Effector memory CD8-positive, alpha-beta T cell (primary cell): ENCODE measurements at regions not wholly inside any gene's neighbourhood (a gene's known extent, or its start where the extent isn't known, plus 50 kb on each side); places are given as distances from the start of the nearest gene placed in this dataset.

Source experiments
- ATAC-seq: fragments of 150-1000 bp; cut with Tn5 transposase; replicated peaks from 2 replicates; pipeline ENCODE4 v1.10.0; 2021; ENCODE audit warnings: mild to moderate bottlenecking, moderate library complexity
- DNase-seq, 3 experiments: peaks; one replicate each; pipeline ENCODE4 v3.0.0; 2021
- H3K27ac Mint-ChIP-seq, 2 donors: one replicate each; pipeline ENCODE4 v1.8.0; 2022; ENCODE audit warnings: mild to moderate bottlenecking in 2 of 2, mixed read lengths in 2 of 2, moderate library complexity in 2 of 2
- H3K27me3 Mint-ChIP-seq, 2 donors: one replicate each; pipeline ENCODE4 v1.8.0; 2022; ENCODE audit warnings: mixed read lengths in 2 of 2
- H3K36me3 Mint-ChIP-seq: one replicate; pipeline ENCODE4 v1.8.0; 2022; ENCODE audit warnings: mild to moderate bottlenecking, moderate library complexity, mixed read lengths; ENCODE audit not compliant: insufficient read depth
- H3K4me1 Mint-ChIP-seq, 2 donors: one replicate each; pipeline ENCODE4 v1.8.0; 2022; ENCODE audit warnings: low read depth in 2 of 2, mixed read lengths in 2 of 2
- H3K4me3 Mint-ChIP-seq, 2 donors: one replicate each; pipeline ENCODE4 v1.8.0; 2022; ENCODE audit warnings: mild to moderate bottlenecking in 2 of 2, mixed read lengths in 2 of 2, moderate library complexity in 2 of 2
- H3K9me3 Mint-ChIP-seq, 2 donors: one replicate each; pipeline ENCODE4 v1.8.0; 2022; ENCODE audit warnings: mixed read lengths in 2 of 2

GRCh38 chr14:104447750-104448149, 131.8 kb upstream of the C14orf180 start:
- Mint-ChIP-seq H3K36me3 (no peaks in the 10 kb centered on the region), H3K27ac (no peak overlapping the region), H3K4me3 (no peak overlapping the region), H3K27me3 (peaks cover 59 to 77% of the 10 kb centered on the region in 2 donors), H3K4me1 (peaks cover 0 to 3% of the 10 kb centered on the region in 2 donors), H3K9me3 (peaks cover 5 to 27% of the 10 kb centered on the region in 2 donors)
- DNase-seq (no peak), ATAC-seq (no peak)

DNA sequence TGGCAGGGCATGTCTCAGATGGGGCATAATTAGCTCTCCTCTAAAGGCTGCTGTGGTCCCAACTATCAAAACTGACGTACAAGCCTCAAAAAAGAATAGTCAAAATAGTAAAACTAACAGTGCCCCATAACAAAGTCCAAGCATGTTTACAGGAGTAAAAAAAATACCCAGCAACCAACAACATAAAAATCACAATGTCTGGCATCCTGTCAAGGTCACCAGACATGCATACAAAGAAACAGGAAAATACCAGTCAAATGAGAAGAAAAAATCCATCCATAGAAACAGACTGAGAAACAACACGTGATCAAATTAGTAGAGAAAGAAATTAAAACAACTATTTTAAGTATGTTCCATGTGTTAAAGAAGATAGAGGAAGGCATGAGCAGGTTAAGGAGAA, 131.2 kb upstream of the C14orf180 start:
- Mint-ChIP-seq H3K27ac (no peak overlapping the region), H3K4me3 (no peak overlapping the region), H3K36me3 (no peaks in the 10 kb centered on the region)

DNA sequence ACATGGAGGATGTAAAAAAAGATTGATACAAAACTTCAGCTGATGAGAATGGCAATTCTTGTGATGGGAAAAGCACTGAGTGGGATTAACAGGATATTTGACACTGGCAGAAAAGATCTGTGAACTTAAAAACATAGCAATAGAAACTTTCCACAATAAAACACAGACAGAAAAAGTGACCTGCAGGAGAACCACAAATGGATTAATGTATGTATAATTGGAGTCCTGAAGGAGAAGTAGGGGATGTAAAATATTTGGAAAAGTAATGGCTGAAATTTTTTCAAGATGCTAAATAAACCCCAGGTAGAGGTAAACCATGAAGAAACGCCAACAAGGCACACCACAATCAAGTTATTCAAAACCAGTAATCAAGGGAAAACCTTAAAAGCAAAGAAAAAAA, 130.8 kb upstream of the C14orf180 start:
- Mint-ChIP-seq H3K27ac (no peak overlapping the region), H3K4me3 (no peak overlapping the region), H3K9me3 (peaks cover 5 to 27% of the 10 kb centered on the region in 2 donors), H3K27me3 (peaks cover 59 to 80% of the 10 kb centered on the region in 2 donors), H3K4me1 (no peaks in the 10 kb centered on the region), H3K36me3 (no peaks in the 10 kb centered on the region)
- ATAC-seq, result no peak
- no peak for DNase-seq

More for the DNA sequence above, 131.2 kb upstream of the C14orf180 start:
- Mint-ChIP-seq H3K4me1 (peaks cover 0 to 3% of the 10 kb centered on the region in 2 donors), H3K9me3 (peaks cover 5 to 27% of the 10 kb centered on the region in 2 donors), H3K27me3 (peaks cover 59 to 80% of the 10 kb centered on the region in 2 donors)
- DNase-seq (no peak), ATAC-seq (no peak)

- H3K36me3 Mint-ChIP-seq, result no peaks in the 10 kb centered on the region
- H3K9me3 Mint-ChIP-seq, result peaks cover 2 to 19% of the 10 kb centered on the region in 2 donors
- no peaks in the 10 kb centered on the region for H3K4me1 Mint-ChIP-seq
- no peak overlapping the region for H3K4me3 Mint-ChIP-seq
- H3K27ac Mint-ChIP-seq, result no peak overlapping the region
- peaks cover 65 to 82% of the 10 kb centered on the region in 2 donors for H3K27me3 Mint-ChIP-seq
- no peak for DNase-seq
- ATAC-seq, result no peak
Observed at GRCh38 chr14:104450811-104451401, 128.7 kb upstream of the C14orf180 start.

GRCh38 chr14:104451474-104451873, 128.1 kb upstream of the C14orf180 start:
- Mint-ChIP-seq H3K36me3 (no peaks in the 10 kb centered on the region), H3K27ac (no peak overlapping the region), H3K4me1 (no peaks in the 10 kb centered on the region), H3K27me3 (peaks cover 63 to 82% of the 10 kb centered on the region in 2 donors), H3K4me3 (no peak overlapping the region), H3K9me3 (peaks cover 2 to 19% of the 10 kb centered on the region in 2 donors)
- no peak for ATAC-seq
- DNase-seq, result no peak

DNA sequence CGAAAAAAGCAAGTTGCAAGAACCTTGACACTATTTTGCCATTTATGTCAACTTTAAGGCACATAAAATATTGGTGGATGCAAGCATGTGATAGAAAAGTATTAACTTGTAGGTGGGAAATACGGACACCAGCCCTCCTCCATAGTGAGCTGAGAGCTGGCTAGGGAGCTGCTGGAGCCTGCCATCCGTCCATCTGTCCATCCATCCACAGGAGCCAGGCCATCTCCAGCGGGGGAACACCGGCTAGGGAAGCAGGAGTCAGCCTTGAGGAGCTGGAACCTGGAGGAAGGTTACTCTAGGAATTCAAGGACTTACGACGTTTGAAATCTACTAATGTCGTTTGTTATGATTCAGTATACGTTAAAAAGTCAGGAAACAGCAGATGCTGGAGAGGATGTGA, 120.7 kb upstream of the C14orf180 start:
- ATAC-seq (no peak), DNase-seq (no peak)
- Mint-ChIP-seq H3K36me3 (no peaks in the 10 kb centered on the region), H3K4me1 (peaks cover 4 to 5% of the 10 kb centered on the region in 2 donors), H3K4me3 (no peak overlapping the region), H3K27me3 (peaks cover 68 to 81% of the 10 kb centered on the region in 2 donors), H3K9me3 (no peaks in the 10 kb centered on the region), H3K27ac (no peak overlapping the region)

DNA sequence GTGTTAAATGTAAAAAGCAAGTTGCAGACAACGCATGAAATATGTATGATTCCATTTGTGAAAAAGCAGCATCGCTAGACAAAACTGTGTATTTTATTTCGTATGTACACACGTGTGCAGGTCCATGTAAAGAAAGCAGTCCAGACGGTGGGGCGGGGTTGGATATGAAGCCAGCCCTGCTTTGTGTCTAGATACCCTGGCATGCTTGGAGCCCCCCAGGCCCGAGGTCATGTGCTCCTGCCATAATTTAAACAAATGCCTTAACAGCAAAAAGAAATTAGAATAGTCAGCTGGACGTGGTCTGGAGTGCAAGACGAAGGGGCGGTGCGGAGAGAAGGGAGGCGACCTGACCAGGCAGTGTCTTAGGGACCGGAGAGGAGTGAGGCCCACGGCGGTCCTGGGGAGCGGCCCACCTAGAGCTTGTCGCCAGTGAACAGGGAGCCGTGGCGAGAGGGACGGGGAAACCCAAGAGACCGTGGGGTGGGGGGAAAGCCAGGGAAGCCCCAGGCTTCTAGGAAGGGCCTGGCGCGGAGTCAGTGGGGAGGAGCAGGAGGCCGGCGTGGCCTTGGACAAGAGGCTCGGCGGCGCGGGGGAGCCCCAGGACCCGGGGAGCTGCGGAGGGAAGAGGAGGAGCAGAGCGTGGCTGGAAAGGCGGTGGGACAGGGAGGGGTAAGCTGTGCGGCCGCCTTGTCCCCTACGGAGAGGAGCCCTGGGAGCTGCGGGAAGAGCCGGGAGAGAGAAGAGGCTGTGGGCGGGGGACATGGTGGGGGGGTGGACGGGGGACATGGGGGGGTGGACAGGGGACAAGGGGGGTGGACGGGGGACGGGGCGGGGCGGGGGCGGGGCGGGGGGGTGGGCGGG, 118.5 kb upstream of the C14orf180 start:
- Mint-ChIP-seq H3K27me3 (peaks cover 72 to 91% of the 10 kb centered on the region in 2 donors), H3K27ac (no peak overlapping the region), H3K9me3 (no peaks in the 10 kb centered on the region), H3K4me3 (peak overlapping the region; percentile 52 to 62), H3K36me3 (no peaks in the 10 kb centered on the region), H3K4me1 (peaks cover 4 to 5% of the 10 kb centered on the region in 2 donors)
- DNase-seq (no peak), ATAC-seq (no peak)

DNA sequence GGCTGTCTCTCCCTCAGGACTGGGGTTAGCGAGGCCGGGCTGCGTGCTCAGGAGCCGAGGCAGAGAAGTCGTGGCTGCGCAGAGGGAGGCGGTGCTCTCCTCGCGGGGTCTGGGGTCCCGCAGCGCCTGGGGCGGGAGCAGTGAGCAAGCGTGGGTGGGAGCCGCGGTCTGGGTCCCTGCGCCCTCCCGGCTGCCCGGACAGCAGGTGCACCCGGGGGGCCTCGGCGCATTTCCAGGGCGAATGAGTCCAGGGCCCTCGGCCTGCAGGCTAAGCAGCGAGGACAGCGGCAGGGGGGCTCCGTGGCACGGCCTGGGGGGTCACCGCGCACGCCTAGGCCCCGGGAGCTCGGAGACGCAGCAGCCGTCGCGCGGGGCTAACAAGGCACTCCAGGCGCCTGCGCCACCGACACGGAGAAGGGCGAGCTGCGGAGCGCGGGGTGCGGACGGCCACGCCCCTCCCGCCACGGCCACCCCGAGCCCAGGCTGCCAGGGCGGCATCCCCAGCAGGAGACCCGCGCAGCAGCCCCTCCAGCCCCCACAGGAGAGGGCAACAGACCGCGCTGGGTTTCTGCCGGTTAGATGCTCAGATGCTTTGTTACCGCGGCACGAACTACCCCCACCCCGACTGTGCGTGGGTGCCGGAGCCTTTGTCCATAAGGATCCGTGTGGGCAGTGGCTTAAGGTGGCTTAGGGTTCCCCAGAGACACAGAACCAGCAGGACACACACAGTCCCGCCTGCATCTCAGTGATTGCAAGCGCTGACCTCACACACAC, 117.7 kb upstream of the C14orf180 start:
- peaks cover 4 to 5% of the 10 kb centered on the region in 2 donors for H3K4me1 Mint-ChIP-seq
- DNase-seq (no peak), ATAC-seq (no peak)
- H3K27ac Mint-ChIP-seq, result no peak overlapping the region
- no peaks in the 10 kb centered on the region for H3K36me3 Mint-ChIP-seq
- peaks cover 65 to 84% of the 10 kb centered on the region in 2 donors for H3K27me3 Mint-ChIP-seq
- no peak overlapping the region for H3K4me3 Mint-ChIP-seq
- no peaks in the 10 kb centered on the region for H3K9me3 Mint-ChIP-seq

DNA sequence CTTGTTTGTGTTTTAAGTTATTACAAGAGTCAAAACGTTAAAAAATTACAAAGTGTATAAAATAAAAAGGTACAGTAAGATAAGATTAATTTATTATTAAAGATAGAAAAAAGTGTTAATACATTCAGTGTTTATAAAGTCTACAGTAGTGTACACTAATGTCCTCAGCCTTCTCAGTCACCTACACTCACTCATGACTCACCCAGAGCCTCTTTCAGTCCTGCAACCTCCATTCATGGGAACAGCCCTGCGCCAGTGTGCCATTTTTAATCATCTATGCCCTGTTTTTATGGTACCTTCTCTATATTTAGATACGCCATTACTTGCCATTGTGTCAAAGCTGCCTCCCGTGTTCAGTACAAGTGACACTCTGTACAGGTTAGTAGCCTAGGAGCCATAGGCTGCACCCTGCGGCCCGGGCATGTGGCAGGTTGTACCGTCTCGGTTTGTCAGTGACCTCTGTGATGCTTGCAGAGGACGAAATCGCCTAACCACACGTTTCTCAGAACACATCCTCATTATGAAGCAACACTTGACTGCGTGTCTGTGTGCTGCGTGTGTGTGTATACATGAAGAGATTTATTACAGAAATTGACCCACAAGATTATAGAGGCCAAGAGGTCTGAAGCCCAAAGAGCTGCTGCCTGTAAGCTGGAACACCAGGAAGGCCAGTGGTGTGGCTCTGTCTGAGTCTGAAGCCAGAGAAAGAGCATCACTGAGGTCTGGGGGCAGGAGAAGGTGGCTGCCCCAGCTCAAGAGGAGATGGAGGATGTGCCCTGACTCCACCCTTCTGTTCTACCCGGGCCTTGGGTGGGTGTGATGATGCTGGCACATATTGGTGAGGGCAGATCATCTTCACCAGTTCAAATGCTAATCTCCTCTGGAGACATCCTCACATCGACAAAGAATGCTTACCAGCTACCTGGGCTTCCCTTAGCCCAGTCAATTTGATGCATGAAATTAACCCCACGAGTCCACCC, 116.6 kb upstream of the C14orf180 start:
- H3K4me1 Mint-ChIP-seq, result peaks cover 4 to 5% of the 10 kb centered on the region in 2 donors
- H3K27me3 Mint-ChIP-seq, result peaks cover 57 to 77% of the 10 kb centered on the region in 2 donors
- H3K27ac Mint-ChIP-seq, result no peak overlapping the region
- H3K36me3 Mint-ChIP-seq, result no peaks in the 10 kb centered on the region
- H3K9me3 Mint-ChIP-seq, result no peaks in the 10 kb centered on the region
- DNase-seq (no peak), ATAC-seq (no peak)
- no peak overlapping the region for H3K4me3 Mint-ChIP-seq

DNA sequence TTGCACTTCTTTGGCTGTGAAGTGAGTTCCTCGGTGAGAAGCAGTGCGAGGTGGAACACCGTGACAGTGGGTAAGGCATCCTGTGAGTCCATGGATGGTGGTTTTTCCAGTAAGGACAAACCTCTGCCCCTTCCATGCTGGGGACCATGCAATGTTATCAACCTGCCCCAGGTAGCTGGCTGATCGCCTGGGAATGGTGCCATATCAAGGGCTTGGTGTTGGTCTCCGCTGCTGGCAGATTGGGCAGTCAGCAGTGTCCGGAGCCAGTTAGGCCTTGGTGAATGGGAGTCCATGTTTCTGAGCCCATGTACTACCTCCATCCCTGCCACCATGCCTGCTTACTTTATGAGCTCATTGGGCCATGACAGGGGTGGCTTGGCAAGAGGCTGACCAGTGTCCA, 114.7 kb upstream of the C14orf180 start:
- no peak overlapping the region for H3K4me3 Mint-ChIP-seq
- H3K9me3 Mint-ChIP-seq, result no peaks in the 10 kb centered on the region
- peaks cover 37 to 63% of the 10 kb centered on the region in 2 donors for H3K27me3 Mint-ChIP-seq
- no peaks in the 10 kb centered on the region for H3K36me3 Mint-ChIP-seq
- no peak for ATAC-seq
- H3K4me1 Mint-ChIP-seq, result peaks cover 4 to 5% of the 10 kb centered on the region in 2 donors
- DNase-seq, result no peak
- no peak overlapping the region for H3K27ac Mint-ChIP-seq

GRCh38 chr14:104465482-104466390, 113.8 kb upstream of the C14orf180 start:
- Mint-ChIP-seq H3K27ac (no peak overlapping the region), H3K9me3 (no peaks in the 10 kb centered on the region), H3K4me3 (no peak overlapping the region), H3K27me3 (peaks cover 29 to 55% of the 10 kb centered on the region in 2 donors), H3K36me3 (no peaks in the 10 kb centered on the region), H3K4me1 (peaks cover 4% of the 10 kb centered on the region in 2 donors)
- ATAC-seq (no peak), DNase-seq (no peak)

- Mint-ChIP-seq H3K9me3 (peaks cover 0 to 3% of the 10 kb centered on the region in 2 donors), H3K27ac (no peak overlapping the region), H3K36me3 (no peaks in the 10 kb centered on the region), H3K27me3 (peaks cover 30 to 58% of the 10 kb centered on the region in 2 donors), H3K4me3 (no peak overlapping the region), H3K4me1 (no peaks in the 10 kb centered on the region)
- ATAC-seq (no peak), DNase-seq (no peak)
Observed at GRCh38 chr14:104467236-104467635, 112.3 kb upstream of the C14orf180 start.
